ENCODE measurements at regions not wholly inside any gene's neighbourhood (a gene's known extent, or its start where the extent isn't known, plus 50 kb on each side); places are given as distances from the start of the nearest gene placed in this dataset.
"Not testable (repeated sequence)": the region's sequence is repeated elsewhere in the genome, so short reads cannot be mapped to it uniquely, and the experiment has no call there.

DNA sequence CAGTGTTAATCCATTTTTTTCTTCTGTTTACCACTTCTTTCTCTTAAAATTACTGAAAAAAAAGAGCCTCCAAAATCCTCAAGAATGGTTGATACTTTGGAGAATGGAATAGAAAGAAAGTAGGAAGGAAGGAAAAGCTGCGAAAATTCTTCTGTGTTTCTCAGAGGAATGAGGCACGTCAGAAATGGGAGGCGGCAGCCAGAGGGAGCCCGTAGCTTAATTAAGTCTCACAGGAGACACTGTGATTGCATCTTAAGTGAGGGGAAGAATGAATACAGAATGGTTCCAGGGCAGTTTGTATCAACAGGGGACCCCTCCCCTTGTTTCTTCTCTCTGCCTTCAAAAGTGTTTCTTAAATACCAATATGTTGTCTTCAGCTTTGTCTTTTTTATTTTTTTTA lies 1099.5 kb downstream of the PLA2G4A start:
- no peak for DNase-seq

DNA sequence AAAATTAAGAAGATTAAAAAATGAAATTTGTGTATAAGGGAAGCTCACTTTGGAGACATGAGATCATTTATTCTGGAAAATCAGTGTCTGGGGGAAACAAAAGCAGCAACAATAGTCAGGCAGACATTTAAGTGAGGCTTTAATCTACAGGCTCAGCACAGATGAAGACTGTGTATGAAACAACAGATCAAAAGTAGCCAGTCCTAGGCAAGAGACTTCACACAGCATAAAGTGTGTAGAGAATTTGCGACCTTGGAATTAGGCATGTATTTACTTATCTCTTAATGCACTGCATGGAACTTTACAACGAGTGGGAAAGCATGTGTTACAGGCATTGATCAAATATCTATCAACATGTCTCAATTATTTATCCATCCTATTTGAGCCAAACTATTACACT lies 1099.9 kb downstream of the PLA2G4A start:
- DNase-seq = no peak

DNA sequence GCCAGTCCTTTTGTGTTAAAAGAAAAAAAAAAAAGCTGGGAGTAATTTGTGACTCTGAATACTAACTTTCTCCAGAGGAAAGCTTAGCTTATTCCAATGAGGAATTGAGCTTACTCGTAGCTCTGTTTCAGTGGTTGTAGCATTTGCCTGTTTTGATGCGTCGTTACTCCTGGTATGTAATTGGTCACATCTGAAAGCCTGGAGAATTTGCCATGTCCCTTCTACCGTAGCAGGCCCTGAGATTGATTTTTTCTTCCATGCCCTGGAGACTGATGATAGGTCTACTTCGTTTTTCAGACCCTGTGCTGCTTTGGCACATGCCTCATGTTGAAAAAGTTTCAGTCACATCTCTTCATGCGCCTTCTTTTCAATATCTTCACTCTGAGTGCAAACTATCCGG lies 1103.0 kb downstream of the PLA2G4A start:
- no peak for DNase-seq

DNA sequence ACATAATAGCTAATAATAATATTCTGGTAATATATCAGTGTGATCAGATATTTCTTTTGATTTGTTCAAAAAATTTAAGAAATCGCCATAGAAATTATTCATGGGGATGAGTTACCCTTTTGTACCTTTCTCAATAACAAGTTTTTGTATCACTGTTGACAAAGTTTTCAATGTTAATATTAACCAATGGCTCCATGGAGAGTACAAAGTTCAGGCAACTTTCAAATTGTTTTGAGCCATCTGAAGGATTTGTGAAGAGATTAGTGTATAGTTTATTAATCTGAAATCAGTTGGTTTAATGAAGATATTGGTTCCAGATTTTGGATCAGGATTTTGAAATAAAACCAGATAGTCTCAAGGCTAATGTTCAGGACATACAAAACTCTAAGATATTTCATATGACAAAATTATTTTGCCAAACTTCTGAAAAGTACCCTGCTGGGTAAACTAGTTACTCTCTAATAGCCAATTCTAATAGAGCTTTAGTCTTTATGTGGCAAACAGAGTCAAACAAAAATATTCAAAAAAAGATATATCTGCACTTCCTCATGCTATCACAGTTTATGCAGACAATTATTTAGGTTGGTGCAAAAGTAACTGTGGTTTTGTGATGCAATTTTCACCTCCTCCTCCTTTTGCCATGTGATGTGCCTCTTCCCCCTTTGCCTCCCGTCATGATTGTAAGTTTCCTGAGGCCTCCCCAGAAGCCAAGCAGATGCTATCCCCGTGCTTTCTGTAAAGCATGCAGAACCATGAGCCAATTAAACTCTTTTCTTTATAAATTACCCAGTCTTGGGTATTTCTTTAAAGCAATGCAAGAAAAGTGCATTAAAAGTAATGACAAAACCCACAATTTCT lies 1105.0 kb downstream of the PLA2G4A start:
- no peak for DNase-seq

DNA sequence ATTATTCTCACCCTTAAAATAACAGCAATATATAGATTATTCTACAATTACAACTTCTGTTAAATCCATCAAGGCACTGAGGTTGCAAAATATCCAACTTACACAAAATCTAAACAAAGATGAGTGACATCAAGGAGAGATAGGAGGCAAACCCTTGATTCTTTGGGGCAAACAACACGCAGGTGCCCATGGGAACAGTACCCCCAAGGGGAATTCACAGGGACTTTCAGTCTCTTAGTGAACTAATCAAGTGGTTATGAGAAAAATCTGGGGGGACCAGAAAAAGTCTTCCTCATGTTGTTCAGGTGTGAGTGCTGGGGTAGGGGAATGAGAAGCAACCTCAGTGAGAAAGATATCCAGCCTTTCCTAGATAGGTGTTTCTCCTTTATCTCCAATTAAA lies 1107.9 kb downstream of the PLA2G4A start:
- no peak for DNase-seq

DNA sequence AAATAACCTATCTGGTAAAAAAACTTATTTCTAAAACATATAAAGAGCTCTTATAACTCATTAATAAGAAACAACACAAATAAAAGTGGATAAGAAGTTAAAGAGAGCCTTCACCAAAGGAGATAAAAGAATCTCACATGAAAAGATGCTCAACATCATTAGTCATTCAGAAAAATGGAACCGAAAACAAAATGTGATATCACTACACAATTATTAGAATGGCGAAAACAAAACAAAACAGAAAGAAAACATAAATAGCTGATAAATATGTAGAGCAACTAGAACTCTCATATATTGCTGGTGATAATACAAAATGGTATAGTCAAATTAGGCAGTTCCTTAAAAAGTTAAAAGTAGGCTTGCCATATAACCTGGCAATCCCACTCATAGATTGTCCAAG lies 1109.3 kb downstream of the PLA2G4A start:
- DNase-seq = no peak

DNA sequence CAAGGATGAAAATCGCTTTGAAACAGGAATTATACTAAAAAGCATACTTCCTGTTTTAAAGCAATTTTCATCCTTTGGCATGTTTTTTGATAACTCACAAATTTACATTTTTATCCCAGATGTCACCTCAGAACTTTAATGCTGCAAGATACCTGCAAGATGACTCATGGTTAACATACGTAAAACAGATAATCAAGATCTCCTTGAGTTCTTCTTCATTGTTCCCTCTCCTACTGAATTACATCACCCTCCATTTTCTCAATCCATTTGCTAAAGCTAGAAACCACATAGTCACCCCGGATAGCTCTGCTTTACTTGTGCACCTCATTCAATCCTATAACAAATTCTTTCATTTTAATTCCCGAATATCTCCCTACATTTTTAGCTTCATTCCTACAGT lies 1114.2 kb downstream of the PLA2G4A start:
- no peak for DNase-seq

- DNase-seq = no peak
Observed at GRCh38 chr1:187943606-187944403, 1115.1 kb downstream of the PLA2G4A start.

- not testable (repeated sequence) for DNase-seq
Observed at GRCh38 chr1:187946661-187947060, 1117.9 kb downstream of the PLA2G4A start.

DNA sequence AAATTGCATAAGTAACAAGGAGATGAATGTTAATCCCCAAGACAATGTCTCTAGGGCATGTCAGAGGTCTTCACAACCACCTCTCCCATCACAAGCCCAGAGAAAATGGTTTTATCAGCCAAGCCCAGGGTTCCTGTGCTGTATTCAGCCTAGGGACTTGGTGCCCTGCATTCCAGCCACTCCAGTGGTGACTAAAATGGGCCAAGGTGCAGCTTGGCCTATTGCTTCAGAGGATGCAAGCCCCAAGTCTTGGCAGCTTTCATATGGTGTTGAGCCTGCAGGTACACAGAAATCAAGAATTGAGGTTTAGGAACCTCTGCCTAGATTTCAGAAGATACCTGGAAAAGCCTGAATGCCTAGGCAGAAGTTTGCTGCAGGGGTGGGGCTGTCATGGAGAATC lies 1118.6 kb downstream of the PLA2G4A start:
- no peak for DNase-seq

GRCh38 chr1:187948170-187948794 lies 1119.5 kb downstream of the PLA2G4A start:
- no peak for DNase-seq

- no peak for DNase-seq
Observed at GRCh38 chr1:187949567-187949966, 1120.8 kb downstream of the PLA2G4A start.

DNA sequence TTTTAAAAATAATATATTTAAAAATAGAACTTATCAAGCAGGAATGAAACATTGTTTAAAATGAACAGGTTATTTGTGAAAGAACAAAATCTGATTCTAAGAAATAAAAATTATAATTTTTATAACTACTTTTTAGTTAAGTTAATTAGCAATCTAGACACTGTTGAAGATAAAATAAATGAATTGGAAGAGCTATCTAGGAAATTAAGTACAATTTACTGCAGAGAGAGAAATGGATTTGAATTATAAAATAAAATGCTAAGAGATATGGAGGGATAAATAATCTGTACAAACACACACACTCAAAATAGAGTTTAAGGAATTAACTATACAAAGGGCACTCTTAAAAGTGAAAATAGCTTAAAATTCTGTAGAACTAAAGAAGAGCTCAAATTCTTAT lies 1123.1 kb downstream of the PLA2G4A start:
- no peak for DNase-seq

DNA sequence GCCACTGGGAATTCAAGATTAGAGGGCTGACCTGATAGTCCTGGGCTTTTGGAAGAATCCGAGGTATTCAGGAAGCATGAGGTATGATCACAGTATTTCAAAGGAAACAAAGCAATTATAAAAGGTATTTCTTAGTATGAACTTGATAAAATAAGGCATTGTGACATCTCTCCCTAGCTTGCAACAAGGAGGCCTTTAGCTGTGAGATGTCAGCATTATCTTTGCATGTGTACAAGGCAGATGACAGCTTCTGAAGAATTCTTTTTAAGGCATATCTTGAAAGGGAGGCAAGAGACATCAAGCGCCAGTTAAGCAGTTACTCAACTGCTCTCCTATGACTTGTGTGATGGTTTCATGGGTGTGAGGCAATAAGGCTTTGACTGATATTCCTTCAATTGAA lies 1123.7 kb downstream of the PLA2G4A start:
- DNase-seq = no peak

DNA sequence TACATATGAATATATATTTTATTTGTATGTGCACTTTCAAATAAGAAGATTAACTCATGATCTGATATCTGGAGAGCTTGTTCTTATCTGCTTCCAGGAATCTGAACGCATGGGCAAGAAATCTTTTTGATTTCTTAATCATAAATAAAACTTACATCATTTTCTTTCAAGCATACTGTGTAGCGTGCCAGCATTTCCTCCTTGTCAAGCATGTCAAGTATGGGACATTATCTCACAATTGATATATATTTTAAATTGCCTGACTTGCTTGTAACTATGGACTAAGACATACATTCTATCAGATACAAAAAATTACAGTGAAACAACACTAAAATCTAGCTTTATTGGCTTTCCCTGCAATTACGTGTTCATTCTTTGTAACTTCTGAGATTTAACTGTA lies 1128.2 kb downstream of the PLA2G4A start:
- DNase-seq = no peak

DNA sequence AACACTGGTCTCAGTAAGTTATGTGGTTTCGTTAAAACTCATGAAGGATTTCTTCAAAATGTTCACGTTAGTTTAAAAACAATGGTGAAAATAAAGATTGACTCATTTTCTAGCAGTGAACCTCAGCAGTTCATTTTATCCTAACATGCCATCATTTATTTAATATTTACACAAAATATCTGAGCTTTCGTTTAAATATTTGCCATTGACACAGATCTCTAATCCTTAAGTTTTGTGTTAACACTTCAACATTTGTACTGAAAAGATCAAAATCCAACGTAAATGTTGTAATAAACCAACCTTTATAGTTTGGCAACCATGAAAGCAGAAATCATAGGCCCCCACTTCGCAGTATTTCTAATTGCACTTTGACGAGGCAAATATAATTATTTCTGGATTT lies 1129.5 kb downstream of the PLA2G4A start:
- DNase-seq = no peak

DNA sequence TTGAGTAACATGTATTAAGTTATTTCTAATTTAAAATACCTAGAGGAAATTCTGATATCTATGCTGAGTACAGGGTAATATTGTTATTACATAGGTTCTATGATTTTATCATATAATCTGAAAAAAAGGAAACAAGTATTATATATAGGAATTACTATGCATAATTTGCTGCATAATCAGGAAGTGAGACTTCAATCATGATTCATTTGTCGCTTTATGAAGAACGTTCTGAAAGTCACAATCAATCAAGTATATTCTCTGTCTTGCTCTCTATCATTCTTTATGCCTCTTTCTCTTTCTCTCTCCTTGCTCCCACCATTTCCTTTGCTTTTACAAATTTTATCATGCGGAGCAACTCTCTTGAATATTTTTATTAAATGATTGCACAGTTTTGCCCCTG lies 1130.3 kb downstream of the PLA2G4A start:
- no peak for DNase-seq

GRCh38 chr1:187960125-187960638 lies 1131.4 kb downstream of the PLA2G4A start:
- DNase-seq = no peak

DNA sequence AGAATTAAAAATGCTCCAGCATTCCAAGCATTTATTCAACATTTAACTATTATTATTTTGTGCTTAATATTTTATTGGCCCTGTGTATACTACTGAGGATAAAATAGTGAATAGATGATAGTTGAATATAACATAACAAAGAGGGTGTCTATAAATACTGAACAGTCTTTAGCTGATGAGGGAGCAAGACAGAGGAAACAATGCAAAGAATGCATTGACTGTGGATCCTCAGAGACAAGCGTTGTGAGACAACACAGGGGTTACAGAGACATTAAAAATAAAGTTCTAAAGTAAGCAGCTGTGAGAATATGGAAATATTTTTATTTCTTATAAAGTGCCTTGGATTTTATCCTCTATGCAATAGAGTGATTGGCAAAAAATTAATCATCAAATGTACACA lies 1133.1 kb downstream of the PLA2G4A start:
- DNase-seq = no peak

- no peak for DNase-seq
Observed at GRCh38 chr1:187971851-187972250, 1143.1 kb downstream of the PLA2G4A start.

- DNase-seq = no peak
Observed at GRCh38 chr1:187977298-187977697, 1148.5 kb downstream of the PLA2G4A start.

GRCh38 chr1:187985145-187985896 lies 1156.6 kb downstream of the PLA2G4A start:
- no peak for DNase-seq

All from NCI-H2081 treated with DMSO at 0.1 percent for 48 hours (cell line).